ENCODE measurements at regions not wholly inside any gene's neighbourhood (a gene's known extent, or its start where the extent isn't known, plus 50 kb on each side); places are given as distances from the start of the nearest gene placed in this dataset.

- Histone ChIP-seq H3K27me3 (ENCODE audit: low read depth) (no peaks in the 10 kb centered on the region), H3K9me3 (replicated peaks) (no peaks in the 10 kb centered on the region), H3K4me3 (no peak overlapping the region), H3K36me3 (no peaks in the 10 kb centered on the region), H3K4me1 (no peaks in the 10 kb centered on the region), H3K27ac (replicated peaks) (no peak overlapping the region)
- TF ChIP-seq CTCF (IDR thresholded peaks at IDR 0.05; ENCODE audit: borderline replicate concordance) = no peak
- intact Hi-C loops (cut with micrococcal nuclease) = no loop called here
- no peak for DNase-seq
These were observed 162.4 kb downstream of the NSUN3 start for GRCh38 chr3:94225148-94225865.

GRCh38 chr3:94226078-94226477, 163.2 kb downstream of the NSUN3 start:
- no peaks in the 10 kb centered on the region for H3K9me3 ChIP-seq (replicated peaks)
- no peaks in the 10 kb centered on the region for H3K36me3 ChIP-seq
- no peak for TF ChIP-seq CTCF (IDR thresholded peaks at IDR 0.05; ENCODE audit: borderline replicate concordance)
- H3K4me1 ChIP-seq = no peaks in the 10 kb centered on the region
- intact Hi-C loops (cut with micrococcal nuclease) = no loop called here
- DNase-seq = no peak
- no peaks in the 10 kb centered on the region for H3K27me3 ChIP-seq (ENCODE audit: low read depth)
- no peak overlapping the region for H3K4me3 ChIP-seq
- no peak overlapping the region for H3K27ac ChIP-seq (replicated peaks)

- H3K9me3 ChIP-seq (replicated peaks) = peaks cover 14% of the 10 kb centered on the region
- no peak overlapping the region for H3K27ac ChIP-seq (replicated peaks)
- no peaks in the 10 kb centered on the region for H3K4me1 ChIP-seq
- no peaks in the 10 kb centered on the region for H3K27me3 ChIP-seq (ENCODE audit: low read depth)
- no peak overlapping the region for H3K4me3 ChIP-seq
- intact Hi-C loops (cut with micrococcal nuclease) = no loop called here
- TF ChIP-seq CTCF (IDR thresholded peaks at IDR 0.05; ENCODE audit: borderline replicate concordance) = no peak
- no peak for DNase-seq
- H3K36me3 ChIP-seq = no peaks in the 10 kb centered on the region
These were observed 170.1 kb downstream of the NSUN3 start for GRCh38 chr3:94232921-94233320.

- no peaks in the 10 kb centered on the region for H3K36me3 ChIP-seq
- H3K9me3 ChIP-seq (replicated peaks) = peaks cover 14% of the 10 kb centered on the region
- peak; percentile 58 for TF ChIP-seq CTCF (IDR thresholded peaks at IDR 0.05; ENCODE audit: borderline replicate concordance)
- DNase-seq = no peak
- H3K27me3 ChIP-seq (ENCODE audit: low read depth) = no peaks in the 10 kb centered on the region
- intact Hi-C loops (cut with micrococcal nuclease) = no loop called here
- no peak overlapping the region for H3K4me3 ChIP-seq
- no peak overlapping the region for H3K27ac ChIP-seq (replicated peaks)
- no peaks in the 10 kb centered on the region for H3K4me1 ChIP-seq
These were observed 171.4 kb downstream of the NSUN3 start for GRCh38 chr3:94234177-94234788.

GRCh38 chr3:94241986-94242385, 179.1 kb downstream of the NSUN3 start:
- no peak for DNase-seq
- no peaks in the 10 kb centered on the region for H3K9me3 ChIP-seq (replicated peaks)
- H3K27me3 ChIP-seq (ENCODE audit: low read depth) = peaks cover 4% of the 10 kb centered on the region
- no peak overlapping the region for H3K27ac ChIP-seq (replicated peaks)
- H3K4me1 ChIP-seq = no peaks in the 10 kb centered on the region
- no peaks in the 10 kb centered on the region for H3K36me3 ChIP-seq
- no peak for TF ChIP-seq CTCF (IDR thresholded peaks at IDR 0.05; ENCODE audit: borderline replicate concordance)
- intact Hi-C loops (cut with micrococcal nuclease) = no loop called here
- H3K4me3 ChIP-seq = no peak overlapping the region

Measured in left ventricle myocardium inferior (tissue), 1 donor.